Superior temporal gyrus (tissue), 1 donor: ENCODE measurements at regions not wholly inside any gene's neighbourhood (a gene's known extent, or its start where the extent isn't known, plus 50 kb on each side); places are given as distances from the start of the nearest gene placed in this dataset.
"Not testable (repeated sequence)": the region's sequence is repeated elsewhere in the genome, so short reads cannot be mapped to it uniquely, and the experiment has no call there.

Source experiments
- DNase-seq: peaks from one replicate; pipeline ENCODE4 v3.0.0-alpha.2; 2016; ENCODE audit errors: extremely low spot score

- no peak for DNase-seq
Measured at GRCh38 chr12:62003701-62004100, 256.5 kb upstream of the USP15 start.

GRCh38 chr12:62005615-62006014, 254.6 kb upstream of the USP15 start:
- DNase-seq = no peak

GRCh38 chr12:62006076-62006732, 254.0 kb upstream of the USP15 start:
- peak; percentile 55 for DNase-seq

- DNase-seq = no peak
Measured at GRCh38 chr12:62008703-62009102, 251.5 kb upstream of the USP15 start.

GRCh38 chr12:62009445-62009844, 250.8 kb upstream of the USP15 start:
- DNase-seq = no peak

- DNase-seq = not testable (repeated sequence)
Measured at GRCh38 chr12:62010331-62010906, 249.8 kb upstream of the USP15 start.

- DNase-seq = not testable (repeated sequence)
Measured at GRCh38 chr12:62010973-62011372, 249.2 kb upstream of the USP15 start.

- DNase-seq = no peak
Measured at GRCh38 chr12:62014330-62014729, 245.9 kb upstream of the USP15 start.

- no peak for DNase-seq
Measured at GRCh38 chr12:62016021-62016420, 244.2 kb upstream of the USP15 start.

- DNase-seq = no peak
Measured at GRCh38 chr12:62021808-62022207, 238.4 kb upstream of the USP15 start.

- DNase-seq = no peak
Measured at GRCh38 chr12:62028536-62028935, 231.7 kb upstream of the USP15 start.

GRCh38 chr12:62032870-62033269, 227.3 kb upstream of the USP15 start:
- DNase-seq = no peak

GRCh38 chr12:62044450-62045135, 215.6 kb upstream of the USP15 start:
- no peak for DNase-seq

- no peak for DNase-seq
Measured at GRCh38 chr12:62045211-62045610, 215.0 kb upstream of the USP15 start.

GRCh38 chr12:62050785-62051184, 209.4 kb upstream of the USP15 start:
- no peak for DNase-seq

- no peak for DNase-seq
Measured at GRCh38 chr12:62069976-62070375, 190.2 kb upstream of the USP15 start.

- DNase-seq = not testable (repeated sequence)
Measured at GRCh38 chr12:62073236-62073635, 187.0 kb upstream of the USP15 start.

- no peak for DNase-seq
Measured at GRCh38 chr12:62075870-62076269, 184.3 kb upstream of the USP15 start.

- DNase-seq = no peak
Measured at GRCh38 chr12:62078020-62078419, 182.2 kb upstream of the USP15 start.

- no peak for DNase-seq
Measured at GRCh38 chr12:62082448-62082847, 177.8 kb upstream of the USP15 start.

GRCh38 chr12:62098132-62098531, 162.1 kb upstream of the USP15 start:
- DNase-seq = no peak

- no peak for DNase-seq
Measured at GRCh38 chr12:62103748-62104147, 156.5 kb upstream of the USP15 start.

- DNase-seq = no peak
Measured at GRCh38 chr12:62106547-62107185, 153.5 kb upstream of the USP15 start.
